ENCODE measurements at regions not wholly inside any gene's neighbourhood (a gene's known extent, or its start where the extent isn't known, plus 50 kb on each side); places are given as distances from the start of the nearest gene placed in this dataset.
"Not testable (repeated sequence)": the region's sequence is repeated elsewhere in the genome, so short reads cannot be mapped to it uniquely, and the experiment has no call there.

DNA sequence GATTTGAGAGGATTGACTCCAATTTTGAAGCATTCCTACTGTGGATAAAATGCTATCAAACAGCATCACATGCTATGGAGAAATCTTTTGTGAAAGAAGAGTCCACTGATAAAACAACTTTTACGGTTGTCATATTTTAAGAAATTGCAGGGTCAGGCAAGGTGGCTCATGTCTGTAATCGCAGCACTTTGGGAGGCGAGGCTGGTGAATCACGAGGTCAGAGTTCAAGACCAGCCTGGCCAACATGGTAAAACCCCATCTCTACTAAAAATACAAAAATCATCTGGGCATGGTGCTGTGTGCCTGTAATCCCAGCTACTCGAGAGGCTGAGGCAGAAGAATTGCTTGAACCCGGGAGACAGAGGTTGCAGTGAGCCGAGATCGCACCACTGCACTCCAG, 338.8 kb upstream of the SOX9 start:
- not testable (repeated sequence) for DNase-seq (ENCODE audit: low spot score)

DNA sequence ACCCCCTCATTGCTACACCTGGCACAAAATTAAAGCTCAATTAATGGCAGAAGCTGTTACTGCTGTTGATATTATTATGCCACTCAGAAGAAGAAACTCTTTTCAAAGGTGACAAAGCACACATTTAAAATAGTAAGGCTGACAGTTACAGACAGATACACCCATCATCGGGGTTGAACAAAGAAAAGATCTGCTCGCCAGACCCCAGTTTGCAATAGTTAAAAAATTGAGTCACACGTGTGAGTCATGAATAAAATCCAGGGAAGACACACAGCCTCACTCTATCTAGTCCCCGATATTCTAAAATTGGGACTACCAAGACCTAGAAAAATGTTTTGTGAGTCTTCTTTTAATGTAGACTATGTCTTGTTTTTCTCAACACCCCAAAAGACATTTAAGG, 330.0 kb upstream of the SOX9 start:
- no peak for DNase-seq (ENCODE audit: low spot score)

DNA sequence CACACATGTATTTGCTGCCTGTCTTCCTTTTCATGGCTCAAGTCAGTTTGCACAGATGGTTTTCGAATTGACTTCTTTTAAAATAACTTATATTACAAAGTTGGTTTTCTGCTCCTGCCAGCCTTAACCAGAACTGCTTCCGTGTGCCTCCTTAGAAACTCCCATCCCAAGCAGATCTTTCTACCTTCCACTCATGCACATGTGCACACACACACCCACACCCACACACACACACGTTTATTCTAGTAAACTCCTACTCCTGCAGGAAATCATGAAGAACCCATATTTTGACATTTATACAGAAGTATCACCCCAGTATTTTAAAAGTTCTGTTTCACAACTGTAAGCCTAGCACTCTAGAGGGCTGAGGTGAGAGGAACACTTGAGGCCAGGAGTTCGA, 329.5 kb upstream of the SOX9 start:
- DNase-seq (ENCODE audit: low spot score) = no peak

DNA sequence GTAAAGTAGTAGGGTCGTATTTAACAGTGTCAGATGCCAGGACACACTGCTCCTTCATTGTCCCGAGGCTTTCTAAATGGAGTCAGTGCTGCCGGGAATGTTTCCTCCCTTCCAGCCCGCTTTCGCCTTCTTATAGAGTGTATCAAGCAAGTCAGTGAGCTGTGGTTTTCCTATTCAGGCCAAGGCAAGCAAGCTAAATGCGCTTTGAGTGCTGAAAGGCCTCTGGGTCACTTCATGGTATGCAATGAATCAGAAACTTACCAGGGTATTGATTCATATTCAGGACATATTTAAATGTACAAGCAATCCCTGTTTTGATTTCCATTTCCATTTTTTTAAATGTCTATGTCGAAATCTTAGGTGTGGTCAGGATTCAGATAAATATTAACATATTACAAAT, 327.9 kb upstream of the SOX9 start:
- no peak for DNase-seq (ENCODE audit: low spot score)

DNA sequence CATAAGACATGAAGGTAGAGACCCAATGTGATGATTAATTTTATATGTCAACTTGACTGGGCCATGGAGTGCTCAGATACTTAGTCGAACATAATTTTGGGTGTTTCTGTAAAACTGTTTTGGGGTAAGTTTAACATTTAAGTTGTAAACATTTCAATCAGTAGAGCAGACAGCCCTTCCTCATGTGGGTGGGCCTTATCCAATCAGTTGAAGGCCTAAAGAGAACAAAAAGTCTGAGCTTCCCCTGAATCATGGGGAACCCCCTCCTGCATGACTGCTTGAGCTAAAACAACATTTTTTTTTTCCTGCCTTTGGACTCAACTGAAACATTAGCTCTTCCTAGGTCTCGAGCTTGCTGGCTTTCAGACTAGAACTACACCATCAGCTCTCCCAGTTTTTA, 327.3 kb upstream of the SOX9 start:
- DNase-seq (ENCODE audit: low spot score) = no peak

- no peak for DNase-seq (ENCODE audit: low spot score)
Measured at GRCh38 chr17:71798701-71799100, 322.1 kb upstream of the SOX9 start.

DNA sequence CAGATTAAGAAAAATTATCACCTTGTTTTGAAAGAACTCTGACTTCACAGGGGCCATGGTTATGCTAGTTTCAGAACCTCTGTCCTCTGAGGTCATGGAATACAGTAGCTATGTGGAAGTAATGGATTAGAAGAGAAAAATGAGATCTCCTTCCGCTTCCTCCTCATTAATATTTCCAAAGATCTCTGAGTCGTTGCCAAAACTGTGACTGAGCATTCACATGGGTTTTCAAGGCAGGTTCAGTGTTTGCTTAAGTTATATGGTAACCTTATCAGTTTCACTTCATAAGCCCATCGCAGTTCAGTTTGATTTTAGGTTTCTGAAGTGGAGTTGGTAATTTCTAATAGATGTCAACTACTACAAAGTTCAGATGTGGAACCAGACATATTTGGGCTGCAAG, 321.2 kb upstream of the SOX9 start:
- no peak for DNase-seq (ENCODE audit: low spot score)

GRCh38 chr17:71801301-71801700, 319.5 kb upstream of the SOX9 start:
- no peak for DNase-seq (ENCODE audit: low spot score)

DNA sequence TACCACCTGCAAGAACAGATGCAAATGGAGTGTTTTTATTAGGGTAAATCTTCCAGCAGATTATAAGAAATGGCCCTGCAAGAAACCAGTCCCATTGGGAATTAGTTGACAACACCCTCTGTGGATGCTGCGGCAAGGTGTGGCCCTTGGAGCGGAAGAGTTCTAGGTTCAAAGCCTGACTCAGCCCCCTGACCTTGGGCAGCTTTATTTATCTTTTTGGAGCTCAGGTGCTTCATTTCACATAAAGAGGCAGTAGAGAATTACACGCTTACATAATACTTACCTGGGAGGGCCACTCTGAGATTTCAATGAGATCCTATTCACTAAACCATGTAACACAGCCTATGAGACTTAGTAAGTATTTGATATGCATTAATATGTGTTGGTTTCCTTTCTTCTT, 318.2 kb upstream of the SOX9 start:
- no peak for DNase-seq (ENCODE audit: low spot score)

- no peak for DNase-seq (ENCODE audit: low spot score)
Measured at GRCh38 chr17:71803656-71804284, 317.1 kb upstream of the SOX9 start.

DNA sequence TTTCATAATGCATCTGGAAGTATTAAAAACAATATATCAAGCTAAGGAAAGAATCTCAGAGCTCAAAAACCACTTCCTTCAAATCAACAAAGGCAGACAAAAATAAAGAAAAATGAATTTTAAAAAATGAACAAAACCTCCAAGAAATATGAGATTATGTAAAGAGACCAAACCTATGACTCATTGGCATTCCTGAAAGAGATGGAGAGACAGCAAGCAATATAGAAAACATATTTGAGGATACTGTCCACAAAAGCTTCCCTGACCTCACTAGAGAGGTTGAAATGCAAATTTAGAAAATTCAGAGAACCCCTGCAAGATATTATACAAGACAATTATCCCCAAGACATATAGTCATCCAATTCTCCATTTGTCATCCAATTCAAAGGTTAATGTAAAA, 311.3 kb upstream of the SOX9 start:
- no peak for DNase-seq (ENCODE audit: low spot score)

DNA sequence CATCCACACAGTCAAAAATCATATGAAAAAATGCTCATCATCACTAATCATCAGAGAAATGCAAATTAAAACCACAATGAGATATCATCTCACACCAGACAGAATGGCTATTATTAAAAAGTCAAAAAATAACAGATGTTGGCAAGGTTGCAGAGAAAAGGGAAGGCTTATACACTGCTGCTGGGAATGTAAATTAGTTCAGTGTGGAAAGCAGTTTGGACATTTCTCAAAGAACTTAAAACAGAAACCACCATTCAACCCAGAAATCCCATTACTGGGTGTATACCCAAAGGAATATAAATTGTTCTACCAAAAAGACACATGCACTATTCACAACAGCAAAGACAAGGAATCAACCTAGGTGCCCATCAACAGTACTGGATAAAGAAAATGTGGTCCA, 307.0 kb upstream of the SOX9 start:
- not testable (repeated sequence) for DNase-seq (ENCODE audit: low spot score)

- DNase-seq (ENCODE audit: low spot score) = no peak
Measured at GRCh38 chr17:71821511-71821910, 299.3 kb upstream of the SOX9 start.

DNA sequence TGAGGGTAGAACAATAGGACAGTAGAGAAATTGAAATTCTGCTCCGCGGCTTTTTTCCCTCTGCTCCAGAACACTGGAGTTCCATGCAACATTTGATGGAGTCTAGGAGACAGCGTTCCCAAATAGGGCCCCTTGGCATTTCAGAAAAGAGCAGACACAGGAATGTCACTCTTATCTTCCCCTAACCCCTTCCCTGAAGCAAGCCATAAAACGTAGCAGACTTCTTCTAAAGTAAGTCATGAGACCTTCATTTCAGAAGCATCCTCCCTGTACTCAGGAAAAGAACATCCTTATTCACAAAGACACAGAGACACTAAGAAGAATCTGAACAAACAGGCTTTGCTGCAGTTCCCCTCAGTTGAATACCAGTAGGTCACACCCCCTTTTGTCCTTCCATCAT, 296.1 kb upstream of the SOX9 start:
- no peak for DNase-seq (ENCODE audit: low spot score)

GRCh38 chr17:71825687-71826086, 295.1 kb upstream of the SOX9 start:
- DNase-seq (ENCODE audit: low spot score) = no peak

GRCh38 chr17:71828182-71828596, 292.6 kb upstream of the SOX9 start:
- no peak for DNase-seq (ENCODE audit: low spot score)

GRCh38 chr17:71830866-71831265, 290.0 kb upstream of the SOX9 start:
- DNase-seq (ENCODE audit: low spot score) = no peak

GRCh38 chr17:71842986-71843385, 277.8 kb upstream of the SOX9 start:
- DNase-seq (ENCODE audit: low spot score) = no peak

DNA sequence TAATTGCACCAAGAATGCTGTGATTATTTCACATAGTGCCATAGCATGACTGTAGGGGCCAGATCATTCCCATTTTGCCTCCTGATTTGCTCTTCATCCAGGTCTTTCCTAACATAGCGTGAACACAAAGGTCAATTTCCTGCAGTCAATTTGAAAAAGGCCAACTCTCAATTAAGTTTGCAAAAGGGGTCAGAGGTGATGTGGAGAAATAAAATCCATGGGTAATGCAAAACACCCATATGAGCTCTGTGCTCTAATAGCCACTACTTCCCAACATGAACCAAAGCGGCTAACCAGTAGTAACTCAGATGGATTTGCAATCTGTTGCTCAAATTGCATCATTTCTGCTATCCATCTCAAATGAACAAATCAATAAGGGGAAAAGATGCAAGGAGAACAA, 275.5 kb upstream of the SOX9 start:
- DNase-seq (ENCODE audit: low spot score) = no peak

- DNase-seq (ENCODE audit: low spot score) = no peak
Measured at GRCh38 chr17:71846561-71847110, 274.2 kb upstream of the SOX9 start.

DNA sequence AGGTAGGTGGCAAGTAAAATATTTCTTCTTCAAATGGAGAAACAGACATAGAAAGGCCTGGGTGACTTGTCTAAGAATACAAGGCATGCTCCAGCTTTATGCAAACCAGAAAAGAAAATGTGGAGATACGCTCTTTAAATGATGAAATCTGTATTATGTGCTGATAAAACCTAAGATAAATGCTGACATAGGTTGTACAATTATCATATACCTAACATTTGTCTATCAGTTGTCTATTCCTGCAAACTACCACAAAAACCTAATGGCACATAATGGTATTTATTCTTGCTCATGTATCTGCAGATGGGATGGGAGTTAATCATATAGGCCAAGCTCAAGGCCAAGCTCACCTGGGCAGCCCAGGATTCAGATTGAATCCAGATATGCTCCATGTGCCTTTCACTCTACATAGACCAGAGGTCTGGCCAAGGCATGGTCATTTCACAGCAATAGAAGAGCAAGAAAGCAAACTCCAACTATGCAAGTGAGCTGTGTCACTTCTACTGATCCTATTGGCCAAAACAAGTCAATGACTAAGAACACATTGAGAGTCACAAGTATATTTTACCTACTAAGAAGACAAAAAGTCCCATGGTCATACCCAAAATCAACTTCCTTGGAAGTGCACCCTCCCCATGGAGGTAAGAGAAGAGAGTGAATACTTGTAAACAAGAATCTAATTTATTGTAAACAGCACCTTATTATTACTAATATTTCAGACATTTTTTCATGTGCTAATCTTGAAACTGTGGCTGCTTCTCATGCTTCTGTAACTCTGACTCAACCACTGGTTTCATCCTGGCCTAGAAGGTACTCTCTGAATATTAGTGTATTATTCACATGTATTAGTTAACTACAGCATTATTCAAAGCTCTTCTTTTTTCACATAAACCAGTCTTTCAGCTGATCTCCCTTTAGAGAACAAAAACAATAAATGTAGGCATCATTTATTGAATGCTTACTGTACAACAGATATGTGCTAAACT, 270.7 kb upstream of the SOX9 start:
- no peak for DNase-seq (ENCODE audit: low spot score)

GRCh38 chr17:71850812-71851211, 270.0 kb upstream of the SOX9 start:
- DNase-seq (ENCODE audit: low spot score) = no peak

DNA sequence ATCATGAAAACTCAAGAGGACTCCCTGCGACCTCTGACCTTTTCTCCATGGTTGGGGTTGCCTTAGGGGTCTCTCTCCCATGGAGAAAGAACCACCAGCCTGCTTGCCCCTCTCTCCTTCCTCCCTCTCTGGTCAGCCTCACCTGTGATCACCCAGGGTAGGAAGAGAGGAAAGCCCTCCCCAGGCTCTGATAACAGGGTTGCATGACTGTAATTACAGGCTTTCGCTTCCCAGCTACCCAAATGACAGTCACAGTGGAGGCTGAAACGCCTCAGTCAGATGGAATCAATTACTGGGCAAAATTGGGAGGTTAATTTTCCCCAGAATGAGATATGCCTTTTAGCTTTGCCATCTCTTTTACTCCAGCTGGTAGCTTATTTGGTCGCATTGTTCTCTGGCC, 265.8 kb upstream of the SOX9 start:
- no peak for DNase-seq (ENCODE audit: low spot score)
